NK-92 treated with Interleukin-12 subunit alpha and Interleukin-12 subunit beta, amount 100 ng/mL, for 24 hours (cell line): ENCODE measurements at regions not wholly inside any gene's neighbourhood (a gene's known extent, or its start where the extent isn't known, plus 50 kb on each side); places are given as distances from the start of the nearest gene placed in this dataset.
"Not testable (repeated sequence)": the region's sequence is repeated elsewhere in the genome, so short reads cannot be mapped to it uniquely, and the experiment has no call there.

Experiments
- DNase-seq: peaks from one replicate; lab custom pipeline; 2025; lab: John Stamatoyannopoulos, UW

DNA sequence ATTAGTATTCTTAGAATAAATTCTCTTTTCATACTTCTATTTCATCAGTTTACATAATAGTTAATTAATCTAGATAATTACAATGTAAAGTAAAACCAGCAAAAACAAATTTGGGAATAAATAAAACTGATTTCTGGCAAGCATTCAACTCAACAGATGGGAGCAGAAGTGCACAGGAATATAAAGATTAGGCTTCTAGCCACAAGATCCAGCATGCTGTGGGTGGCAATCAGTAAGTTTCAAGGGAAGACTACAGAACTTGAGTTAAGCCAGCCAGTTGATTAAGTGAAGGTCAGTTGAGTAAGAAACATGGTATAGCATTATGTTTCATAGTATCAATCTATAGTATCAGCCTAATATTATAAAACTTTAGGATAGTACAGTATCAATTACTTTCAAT lies 324.2 kb upstream of the AADAT start:
- DNase-seq, result no peak

GRCh38 chr4:170400361-170400760 lies 310.6 kb upstream of the AADAT start:
- no peak for DNase-seq

DNA sequence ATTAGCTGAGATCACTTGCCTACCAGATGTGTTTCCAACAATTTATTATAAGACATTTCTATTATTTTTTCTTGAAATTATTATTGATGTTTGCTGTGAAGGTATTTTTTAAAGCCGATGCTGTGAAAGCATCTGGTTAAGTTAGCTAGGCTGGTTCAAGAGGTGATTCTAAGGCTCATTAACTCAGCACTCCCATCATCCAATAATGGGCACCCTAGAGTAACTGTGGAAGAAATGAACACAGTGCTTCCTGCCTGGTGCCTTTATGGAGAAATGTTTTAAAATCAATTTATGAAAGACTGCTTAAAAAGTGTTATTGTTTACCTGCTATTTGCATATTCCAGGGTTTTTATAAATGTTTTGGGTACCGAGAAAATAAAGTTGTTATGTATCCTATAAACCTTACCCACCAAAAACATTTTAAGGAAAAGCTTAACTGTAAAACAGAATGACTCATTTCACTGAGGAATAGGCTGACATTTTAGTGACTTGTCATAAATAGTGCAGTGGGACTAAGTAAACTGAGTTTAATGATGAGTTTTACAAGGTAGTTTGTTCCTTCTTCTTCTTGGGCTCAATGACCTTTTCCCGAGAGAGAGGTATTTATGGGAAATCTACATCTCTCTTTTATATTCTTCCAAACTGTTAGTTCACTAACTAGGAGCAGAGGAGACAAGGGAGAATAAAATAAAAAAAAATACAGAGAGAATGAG lies 310.0 kb upstream of the AADAT start:
- DNase-seq, result no peak

GRCh38 chr4:170398218-170398617 lies 308.5 kb upstream of the AADAT start:
- no peak for DNase-seq

DNA sequence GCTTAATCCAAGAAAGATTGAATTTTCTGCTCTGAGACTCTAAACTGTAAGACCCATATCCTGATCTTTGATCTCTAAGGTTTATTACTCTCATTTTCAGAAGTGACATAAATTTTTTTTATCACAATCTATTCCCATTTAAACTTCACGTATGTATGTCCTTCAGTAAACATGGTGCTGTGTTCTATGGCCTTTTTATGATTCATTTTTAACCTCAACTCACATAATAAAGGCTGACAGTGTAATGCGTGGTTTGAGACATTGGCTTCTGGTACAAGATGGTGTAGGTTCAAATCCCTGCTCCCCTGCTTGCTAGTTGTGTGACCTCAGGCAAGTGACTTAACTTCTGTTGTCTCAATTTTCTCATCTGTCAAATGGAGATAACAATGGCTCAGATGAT lies 306.0 kb upstream of the AADAT start:
- DNase-seq, result no peak

DNA sequence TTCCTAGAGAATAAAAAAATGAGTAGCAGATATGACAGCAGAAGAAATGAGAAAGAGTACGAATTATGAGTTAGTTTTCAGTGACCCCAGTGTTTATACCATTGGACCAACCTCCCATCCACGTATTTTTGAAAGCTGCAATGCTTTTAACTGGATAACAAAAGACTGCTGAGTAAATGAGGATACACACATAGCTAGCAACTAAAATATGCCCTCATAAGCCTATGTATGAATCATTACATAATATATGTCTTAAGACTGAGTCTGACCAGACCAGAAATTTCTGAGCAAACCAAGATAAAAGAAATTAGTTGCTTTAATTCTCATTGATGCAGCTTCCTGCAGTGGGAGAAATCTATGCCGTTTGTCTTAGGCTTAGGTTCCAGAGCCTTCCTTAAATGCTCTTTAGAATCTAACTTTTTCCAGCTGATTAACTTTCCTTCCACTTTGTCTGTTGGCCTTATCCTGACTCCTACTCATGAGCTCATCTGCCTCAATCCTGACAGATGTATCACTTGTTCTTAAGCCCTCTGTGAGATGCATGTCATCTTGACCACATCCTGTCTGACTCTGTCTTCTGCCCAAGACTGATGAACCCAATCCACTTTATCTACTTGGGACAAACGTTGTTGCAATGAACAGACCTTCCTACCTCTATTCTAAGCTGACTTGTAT lies 301.4 kb upstream of the AADAT start:
- no peak for DNase-seq

DNA sequence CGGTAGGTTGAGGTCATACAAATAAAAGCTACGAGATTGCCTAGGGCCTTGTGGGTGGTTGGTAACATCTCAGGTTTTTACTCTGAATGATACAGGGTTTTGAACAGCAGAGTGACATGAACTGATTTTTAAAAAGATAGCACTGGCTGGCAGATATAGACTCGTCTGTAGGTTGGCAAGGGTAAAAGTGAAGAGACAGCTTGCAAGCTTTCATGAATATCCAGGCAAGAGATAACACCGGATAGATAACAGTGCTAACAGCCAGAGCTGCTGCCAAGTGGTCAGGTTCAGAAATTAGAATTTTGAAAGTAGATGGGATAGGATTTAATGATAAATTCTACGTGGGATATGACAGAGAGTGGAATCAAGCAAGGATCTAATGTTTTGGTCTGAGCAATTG lies 299.7 kb upstream of the AADAT start:
- no peak for DNase-seq

- no peak for DNase-seq
Measured at GRCh38 chr4:170388255-170388654, 298.5 kb upstream of the AADAT start.

- DNase-seq, result no peak
Measured at GRCh38 chr4:170386971-170387370, 297.2 kb upstream of the AADAT start.

- DNase-seq, result no peak
Measured at GRCh38 chr4:170386511-170386910, 296.8 kb upstream of the AADAT start.

- no peak for DNase-seq
Measured at GRCh38 chr4:170374770-170375169, 285.0 kb upstream of the AADAT start.

DNA sequence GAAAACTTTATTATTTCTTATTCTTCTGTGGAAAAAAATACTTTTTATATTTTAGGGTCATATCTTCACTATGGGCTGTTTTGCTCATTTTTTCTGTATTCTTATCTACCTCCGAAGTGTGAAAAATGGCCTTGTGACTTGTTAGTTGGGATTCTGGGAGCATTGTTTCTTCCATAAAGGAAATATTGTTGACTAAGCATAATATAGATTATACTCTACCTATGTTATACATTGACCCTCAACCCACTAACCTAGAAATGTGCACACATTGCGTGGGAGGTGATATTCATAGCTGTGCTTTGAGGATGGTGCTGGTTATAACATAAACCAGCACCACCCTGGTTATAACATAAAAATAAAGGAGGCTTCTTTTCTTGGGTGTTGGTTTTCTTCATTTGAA lies 259.2 kb upstream of the AADAT start:
- no peak for DNase-seq

GRCh38 chr4:170347191-170347590 lies 257.4 kb upstream of the AADAT start:
- not testable (repeated sequence) for DNase-seq

- DNase-seq, result no peak
Measured at GRCh38 chr4:170339522-170339921, 249.8 kb upstream of the AADAT start.

DNA sequence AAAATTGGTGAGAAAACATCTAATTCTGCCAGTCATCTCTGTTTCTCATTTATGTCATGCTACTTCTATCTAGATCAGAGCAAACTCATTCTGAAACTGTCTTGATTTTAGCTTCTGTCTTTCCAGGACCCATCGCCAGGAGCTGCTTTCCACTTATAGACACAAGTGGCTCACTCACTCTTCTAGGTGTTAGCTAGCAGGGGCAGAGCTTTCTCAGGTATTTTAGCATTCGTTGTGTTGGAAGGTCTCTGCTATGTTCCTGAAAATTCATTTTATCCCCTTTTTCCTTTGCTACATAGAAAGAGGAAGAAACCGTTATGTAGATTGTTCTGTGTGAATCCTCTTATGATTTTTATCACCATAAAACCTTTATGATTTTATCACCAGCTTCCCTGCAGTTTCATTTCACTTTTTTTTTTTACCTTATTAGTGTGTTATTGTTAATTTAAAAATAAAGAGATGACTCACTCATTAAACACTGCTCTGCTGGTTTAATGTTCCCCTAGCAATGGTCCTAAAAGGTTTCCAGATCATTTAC lies 246.6 kb upstream of the AADAT start:
- DNase-seq, result no peak

DNA sequence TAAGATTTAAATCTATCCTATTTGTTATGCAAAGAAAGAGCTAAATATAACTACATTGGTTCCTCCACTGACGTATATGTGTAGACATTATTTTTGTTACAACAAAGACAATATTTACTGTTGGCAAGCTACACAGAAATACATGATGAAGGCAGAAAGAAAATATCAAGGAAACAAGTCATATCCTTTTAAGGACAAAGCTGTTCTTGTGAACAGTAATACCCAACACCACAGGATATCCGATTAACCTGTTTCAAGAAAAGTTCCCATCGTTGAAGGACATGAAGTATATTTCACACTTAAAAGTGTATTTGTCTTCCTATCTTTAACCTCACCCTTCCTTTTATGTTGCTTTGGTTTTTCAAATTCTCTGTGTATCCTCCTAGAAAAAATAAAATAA lies 235.8 kb upstream of the AADAT start:
- no peak for DNase-seq

GRCh38 chr4:170323623-170324022 lies 233.9 kb upstream of the AADAT start:
- no peak for DNase-seq

DNA sequence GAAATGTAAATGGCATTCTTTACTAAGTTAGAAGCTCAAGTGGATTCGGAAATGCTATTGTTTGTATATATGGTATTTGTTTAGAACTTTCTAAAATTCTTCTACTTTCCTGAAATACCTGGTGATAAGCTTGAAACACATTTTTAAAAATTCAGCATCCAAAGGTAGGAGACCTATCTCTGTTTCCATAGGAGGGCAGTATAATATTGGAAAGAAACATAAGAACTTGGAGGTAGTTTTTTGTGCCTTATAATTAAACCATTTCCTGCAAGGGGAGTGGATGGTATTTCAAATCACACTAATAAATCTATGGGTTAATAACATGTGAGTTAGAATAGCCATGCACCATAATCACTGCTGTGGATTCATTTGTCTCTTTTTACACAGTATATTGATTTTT lies 217.4 kb upstream of the AADAT start:
- DNase-seq, result no peak

GRCh38 chr4:170306208-170306607 lies 216.5 kb upstream of the AADAT start:
- DNase-seq, result no peak

- DNase-seq, result no peak
Measured at GRCh38 chr4:170305627-170306026, 215.9 kb upstream of the AADAT start.

DNA sequence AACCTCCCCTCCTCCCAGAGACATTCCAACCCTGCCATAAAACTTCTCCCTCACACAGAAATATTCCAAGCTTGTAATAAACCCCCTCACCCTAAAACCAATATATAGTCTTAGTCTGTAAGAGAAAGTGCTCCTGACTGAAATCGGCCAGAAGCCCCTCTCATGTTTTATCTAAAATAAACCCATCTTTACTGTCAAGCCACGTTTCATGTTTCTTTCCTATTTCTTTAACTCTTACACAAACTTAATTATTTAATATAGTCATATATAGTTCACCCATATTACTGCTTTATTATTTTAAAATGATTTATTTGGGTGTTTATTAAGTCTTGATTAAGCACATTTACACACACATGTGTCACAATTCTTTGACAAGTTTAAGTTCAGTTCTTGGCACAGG lies 191.3 kb upstream of the AADAT start:
- DNase-seq, result no peak

DNA sequence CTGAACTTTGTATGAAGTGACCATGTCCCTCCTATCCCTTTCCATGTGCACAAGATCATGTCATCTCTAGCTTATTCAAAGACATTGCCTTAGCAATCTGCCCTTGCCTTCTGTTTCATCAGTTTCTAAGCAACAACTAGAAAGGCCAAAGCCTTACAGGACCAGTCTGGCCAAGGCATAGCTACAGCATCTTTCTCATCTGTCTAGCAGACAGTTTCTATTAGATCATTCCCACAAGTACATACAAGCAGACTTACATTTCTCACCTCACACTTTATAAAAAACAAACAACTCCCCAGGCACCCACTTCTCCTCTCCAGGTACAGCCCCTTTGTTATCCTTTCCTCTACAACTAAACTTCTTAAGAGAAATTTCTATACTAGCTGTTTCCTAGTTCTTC lies 188.7 kb upstream of the AADAT start:
- DNase-seq, result no peak

- DNase-seq, result no peak
Measured at GRCh38 chr4:170274616-170275015, 184.9 kb upstream of the AADAT start.

- no peak for DNase-seq
Measured at GRCh38 chr4:170272959-170273358, 183.2 kb upstream of the AADAT start.
